A549 (cell line): ENCODE measurements at regions not wholly inside any gene's neighbourhood (a gene's known extent, or its start where the extent isn't known, plus 50 kb on each side); places are given as distances from the start of the nearest gene placed in this dataset.

Experiments
- CEBPB ChIP-seq, 2 experiments: fragments of >200 bp in 1 of 2; sonication (Bioruptor Twin) in 1 of 2; formaldehyde crosslinking in 1 of 2; IDR thresholded peaks; 2 replicates each; pipeline ENCODE4 v1.6.1; 2012 to 2016
- CTCF ChIP-seq: fragments of >200 bp; sonication (Bioruptor Twin); formaldehyde crosslinking; IDR thresholded peaks from 3 replicates; pipeline ENCODE4 v1.5.1; 2016
- EP300 ChIP-seq, 2 experiments: fragments of >200 bp; sonication (Bioruptor Twin); formaldehyde crosslinking; IDR thresholded peaks; 2 replicates in 1 of 2; 3 replicates in 1 of 2; pipeline ENCODE4 v1.6.1; 2016 to 2017
- HDAC2 ChIP-seq: fragments of 200-600 bp; sonication (generic); IDR thresholded peaks from 2 replicates; pipeline ENCODE4 v1.6.1; 2016
- JUN ChIP-seq, 2 experiments: fragments of >200 bp; sonication (Bioruptor Twin); formaldehyde crosslinking; IDR thresholded peaks; 2 replicates in 1 of 2; 3 replicates in 1 of 2; pipeline ENCODE4 v1.6.1; 2016 to 2017
- JUNB ChIP-seq: fragments of >200 bp; sonication (Bioruptor Twin); formaldehyde crosslinking; IDR thresholded peaks from 2 replicates; pipeline ENCODE4 v1.6.1; 2016
- MAZ ChIP-seq: fragments of 150-350 bp; IDR thresholded peaks from 2 replicates; pipeline ENCODE4 v1.6.1; 2014; ENCODE audit warnings: antibody characterized with exemption, low read depth, low read length, borderline replicate concordance
- POLR2A ChIP-seq: IDR thresholded peaks from 2 replicates; pipeline ENCODE4 v1.6.1; 2012; ENCODE audit warnings: mild to moderate bottlenecking, low read length
- RAD21 ChIP-seq, 2 experiments: fragments of >200 bp in 1 of 2; sonication (Bioruptor Twin) in 1 of 2; formaldehyde crosslinking in 1 of 2; IDR thresholded peaks in 1 of 2; conservative IDR thresholded peaks in 1 of 2; 2 replicates in 1 of 2; 3 replicates in 1 of 2; pipeline ENCODE4 v1.6.1; 2012 to 2018; ENCODE audit warnings: inconsistent platforms in 1 of 2
- RFX5 ChIP-seq: fragments of 450-650 bp; IDR thresholded peaks from 2 replicates; pipeline ENCODE4 v1.7.1; 2014; ENCODE audit warnings: antibody characterized with exemption, mild to moderate bottlenecking, moderate library complexity
- SREBF2 ChIP-seq: fragments of 450-650 bp; IDR thresholded peaks from 2 replicates; pipeline ENCODE4 v1.6.1; 2014; ENCODE audit warnings: mild to moderate bottlenecking, moderate library complexity
- TF ChIP-seq, protein P1 (sequence below): IDR thresholded peaks from 2 replicates; pipeline ENCODE4 v1.6.1; 2012
- TF ChIP-seq, protein P2 (sequence below): fragments of 200-600 bp; sonication (generic); IDR thresholded peaks from 2 replicates; pipeline ENCODE4 v1.6.1; 2016; ENCODE audit warnings: antibody characterized with exemption, mild to moderate bottlenecking, moderate library complexity

DNA sequence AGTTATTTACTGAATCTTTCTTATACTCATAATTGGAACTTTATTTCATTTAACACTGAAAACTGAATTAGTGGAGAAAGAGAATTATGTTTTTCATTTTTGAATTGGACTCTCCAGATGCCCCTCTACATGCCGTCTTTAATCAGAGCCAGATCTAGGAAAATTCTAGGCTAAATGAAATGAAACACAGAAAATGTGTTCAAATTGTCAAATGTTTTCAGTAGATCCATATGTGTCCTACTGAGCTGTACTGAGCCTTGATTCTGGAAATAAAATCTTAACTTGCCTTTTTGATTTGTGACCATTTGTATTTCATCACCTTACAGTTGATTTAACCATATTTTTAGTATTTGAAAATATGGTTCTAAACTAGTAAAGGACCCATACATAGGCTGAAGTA is 64.0 kb upstream of the GK2 start:
- TF ChIP-seq CEBPB (IDR thresholded peaks at IDR 0.05), result no peak
- no peak for TF ChIP-seq EP300 (IDR thresholded peaks at IDR 0.05)
- no peak for TF ChIP-seq CTCF
- TF ChIP-seq JUN (IDR thresholded peaks at IDR 0.05), result no peak
- TF ChIP-seq POLR2A, result no peak
- TF ChIP-seq RAD21 (conservative IDR thresholded peaks at IDR 0.05 in 1 of 2, IDR thresholded peaks at IDR 0.05 in 1 of 2), result no peak
- TF ChIP-seq MAZ, result no peak
- TF ChIP-seq, protein P1, sequence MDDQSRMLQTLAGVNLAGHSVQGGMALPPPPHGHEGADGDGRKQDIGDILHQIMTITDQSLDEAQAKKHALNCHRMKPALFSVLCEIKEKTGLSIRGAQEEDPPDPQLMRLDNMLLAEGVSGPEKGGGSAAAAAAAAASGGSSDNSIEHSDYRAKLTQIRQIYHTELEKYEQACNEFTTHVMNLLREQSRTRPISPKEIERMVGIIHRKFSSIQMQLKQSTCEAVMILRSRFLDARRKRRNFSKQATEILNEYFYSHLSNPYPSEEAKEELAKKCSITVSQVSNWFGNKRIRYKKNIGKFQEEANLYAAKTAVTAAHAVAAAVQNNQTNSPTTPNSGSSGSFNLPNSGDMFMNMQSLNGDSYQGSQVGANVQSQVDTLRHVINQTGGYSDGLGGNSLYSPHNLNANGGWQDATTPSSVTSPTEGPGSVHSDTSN, result no peak
- TF ChIP-seq, protein P2, sequence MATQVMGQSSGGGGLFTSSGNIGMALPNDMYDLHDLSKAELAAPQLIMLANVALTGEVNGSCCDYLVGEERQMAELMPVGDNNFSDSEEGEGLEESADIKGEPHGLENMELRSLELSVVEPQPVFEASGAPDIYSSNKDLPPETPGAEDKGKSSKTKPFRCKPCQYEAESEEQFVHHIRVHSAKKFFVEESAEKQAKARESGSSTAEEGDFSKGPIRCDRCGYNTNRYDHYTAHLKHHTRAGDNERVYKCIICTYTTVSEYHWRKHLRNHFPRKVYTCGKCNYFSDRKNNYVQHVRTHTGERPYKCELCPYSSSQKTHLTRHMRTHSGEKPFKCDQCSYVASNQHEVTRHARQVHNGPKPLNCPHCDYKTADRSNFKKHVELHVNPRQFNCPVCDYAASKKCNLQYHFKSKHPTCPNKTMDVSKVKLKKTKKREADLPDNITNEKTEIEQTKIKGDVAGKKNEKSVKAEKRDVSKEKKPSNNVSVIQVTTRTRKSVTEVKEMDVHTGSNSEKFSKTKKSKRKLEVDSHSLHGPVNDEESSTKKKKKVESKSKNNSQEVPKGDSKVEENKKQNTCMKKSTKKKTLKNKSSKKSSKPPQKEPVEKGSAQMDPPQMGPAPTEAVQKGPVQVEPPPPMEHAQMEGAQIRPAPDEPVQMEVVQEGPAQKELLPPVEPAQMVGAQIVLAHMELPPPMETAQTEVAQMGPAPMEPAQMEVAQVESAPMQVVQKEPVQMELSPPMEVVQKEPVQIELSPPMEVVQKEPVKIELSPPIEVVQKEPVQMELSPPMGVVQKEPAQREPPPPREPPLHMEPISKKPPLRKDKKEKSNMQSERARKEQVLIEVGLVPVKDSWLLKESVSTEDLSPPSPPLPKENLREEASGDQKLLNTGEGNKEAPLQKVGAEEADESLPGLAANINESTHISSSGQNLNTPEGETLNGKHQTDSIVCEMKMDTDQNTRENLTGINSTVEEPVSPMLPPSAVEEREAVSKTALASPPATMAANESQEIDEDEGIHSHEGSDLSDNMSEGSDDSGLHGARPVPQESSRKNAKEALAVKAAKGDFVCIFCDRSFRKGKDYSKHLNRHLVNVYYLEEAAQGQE, result no peak
- TF ChIP-seq HDAC2, result no peak
- TF ChIP-seq SREBF2, result no peak
- TF ChIP-seq JUNB, result no peak
- TF ChIP-seq RFX5, result no peak
